Omental fat pad (tissue), 3 donors: ENCODE measurements at regions not wholly inside any gene's neighbourhood (a gene's known extent, or its start where the extent isn't known, plus 50 kb on each side); places are given as distances from the start of the nearest gene placed in this dataset.
A peak's percentile ranks its signal among the peaks of the same experiment; 100 is the strongest.
"Not testable (repeated sequence)": the region's sequence is repeated elsewhere in the genome, so short reads cannot be mapped to it uniquely, and the experiment has no call there.

Source experiments
- ATAC-seq: fragments of 150-250 bp; one replicate; pipeline ENCODE4 v1.9.1; 2016; ENCODE audit warnings: mild to moderate bottlenecking, moderate library complexity; ENCODE audit not compliant: low FRiP score
- DNase-seq: peaks from one replicate; pipeline ENCODE4 v3.0.0-alpha.2; 2019; ENCODE audit warnings: low spot score
- TF ChIP-seq, protein P1 (sequence below), 3 donors: fragments of 450-650 bp; IDR thresholded peaks; one replicate each; pipeline ENCODE4 v1.5.1; 2016 to 2017; ENCODE audit warnings: antibody characterized with exemption in 3 of 3, mild to moderate bottlenecking in 3 of 3, moderate library complexity in 2 of 3

DNA sequence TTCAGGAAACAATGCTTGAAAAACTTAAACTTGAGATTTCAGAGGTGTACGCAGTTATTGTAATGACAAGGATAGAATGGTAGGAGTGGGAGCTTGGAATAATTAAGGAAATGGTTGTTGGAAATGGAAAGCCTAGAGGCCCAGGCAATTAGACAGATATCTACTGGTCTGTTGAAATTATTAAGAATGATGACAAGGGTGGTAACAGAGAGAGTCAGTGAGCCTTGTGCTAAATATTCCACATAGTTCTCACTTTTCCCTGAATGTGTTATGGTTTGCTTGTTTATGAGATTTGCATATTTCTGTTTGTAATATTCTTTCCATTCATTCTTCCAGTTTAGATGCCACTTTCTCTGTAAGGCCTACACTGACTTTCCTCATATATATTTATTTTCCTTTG, 66.0 kb upstream of the ATP2B1 start:
- TF ChIP-seq, protein P1, sequence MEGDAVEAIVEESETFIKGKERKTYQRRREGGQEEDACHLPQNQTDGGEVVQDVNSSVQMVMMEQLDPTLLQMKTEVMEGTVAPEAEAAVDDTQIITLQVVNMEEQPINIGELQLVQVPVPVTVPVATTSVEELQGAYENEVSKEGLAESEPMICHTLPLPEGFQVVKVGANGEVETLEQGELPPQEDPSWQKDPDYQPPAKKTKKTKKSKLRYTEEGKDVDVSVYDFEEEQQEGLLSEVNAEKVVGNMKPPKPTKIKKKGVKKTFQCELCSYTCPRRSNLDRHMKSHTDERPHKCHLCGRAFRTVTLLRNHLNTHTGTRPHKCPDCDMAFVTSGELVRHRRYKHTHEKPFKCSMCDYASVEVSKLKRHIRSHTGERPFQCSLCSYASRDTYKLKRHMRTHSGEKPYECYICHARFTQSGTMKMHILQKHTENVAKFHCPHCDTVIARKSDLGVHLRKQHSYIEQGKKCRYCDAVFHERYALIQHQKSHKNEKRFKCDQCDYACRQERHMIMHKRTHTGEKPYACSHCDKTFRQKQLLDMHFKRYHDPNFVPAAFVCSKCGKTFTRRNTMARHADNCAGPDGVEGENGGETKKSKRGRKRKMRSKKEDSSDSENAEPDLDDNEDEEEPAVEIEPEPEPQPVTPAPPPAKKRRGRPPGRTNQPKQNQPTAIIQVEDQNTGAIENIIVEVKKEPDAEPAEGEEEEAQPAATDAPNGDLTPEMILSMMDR (IDR thresholded peaks at IDR 0.05): no peak
- ATAC-seq: no peak

DNA sequence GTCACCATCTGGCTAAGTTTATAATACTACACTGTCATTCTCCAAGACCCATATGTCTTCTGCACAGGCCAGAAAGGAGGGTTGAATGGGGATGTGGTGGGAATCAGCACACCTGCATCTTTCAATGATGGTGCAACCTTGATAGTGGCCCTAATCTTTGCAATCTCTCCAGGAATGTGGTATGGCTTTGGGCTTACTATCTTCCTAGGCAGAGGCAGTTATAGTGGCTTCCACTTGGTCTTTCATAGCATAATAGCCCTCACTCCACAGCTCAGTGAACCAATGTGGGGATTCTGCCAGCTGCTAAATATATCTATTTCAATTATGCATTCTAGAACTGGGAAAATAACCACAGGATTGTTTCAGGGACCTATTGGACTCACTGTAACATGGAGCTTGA, 61.8 kb upstream of the ATP2B1 start:
- DNase-seq (no peak), ATAC-seq (no peak)
- TF ChIP-seq, protein P1 (IDR thresholded peaks at IDR 0.05): no peak

More for the DNA sequence above, 66.0 kb upstream of the ATP2B1 start:
- DNase-seq: no peak

DNA sequence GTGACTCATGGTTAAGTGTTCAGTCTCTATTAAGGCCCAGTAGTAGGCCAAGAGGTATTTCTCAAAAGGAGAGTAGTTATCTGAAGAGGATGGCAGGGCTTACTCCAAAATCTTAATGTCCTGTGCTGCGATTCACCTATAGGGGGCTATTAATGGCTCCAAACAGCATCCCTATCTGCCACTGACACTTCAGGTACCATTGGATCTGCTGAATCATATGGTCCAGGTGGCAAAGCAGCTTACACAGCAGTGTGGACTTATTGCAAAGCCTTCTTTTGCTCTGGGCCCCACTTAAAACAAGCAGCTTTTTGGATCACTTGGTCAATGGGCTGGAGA, 60.8 kb upstream of the ATP2B1 start:
- no peak for ATAC-seq
- DNase-seq: no peak
- TF ChIP-seq, protein P1 (IDR thresholded peaks at IDR 0.05): no peak

DNA sequence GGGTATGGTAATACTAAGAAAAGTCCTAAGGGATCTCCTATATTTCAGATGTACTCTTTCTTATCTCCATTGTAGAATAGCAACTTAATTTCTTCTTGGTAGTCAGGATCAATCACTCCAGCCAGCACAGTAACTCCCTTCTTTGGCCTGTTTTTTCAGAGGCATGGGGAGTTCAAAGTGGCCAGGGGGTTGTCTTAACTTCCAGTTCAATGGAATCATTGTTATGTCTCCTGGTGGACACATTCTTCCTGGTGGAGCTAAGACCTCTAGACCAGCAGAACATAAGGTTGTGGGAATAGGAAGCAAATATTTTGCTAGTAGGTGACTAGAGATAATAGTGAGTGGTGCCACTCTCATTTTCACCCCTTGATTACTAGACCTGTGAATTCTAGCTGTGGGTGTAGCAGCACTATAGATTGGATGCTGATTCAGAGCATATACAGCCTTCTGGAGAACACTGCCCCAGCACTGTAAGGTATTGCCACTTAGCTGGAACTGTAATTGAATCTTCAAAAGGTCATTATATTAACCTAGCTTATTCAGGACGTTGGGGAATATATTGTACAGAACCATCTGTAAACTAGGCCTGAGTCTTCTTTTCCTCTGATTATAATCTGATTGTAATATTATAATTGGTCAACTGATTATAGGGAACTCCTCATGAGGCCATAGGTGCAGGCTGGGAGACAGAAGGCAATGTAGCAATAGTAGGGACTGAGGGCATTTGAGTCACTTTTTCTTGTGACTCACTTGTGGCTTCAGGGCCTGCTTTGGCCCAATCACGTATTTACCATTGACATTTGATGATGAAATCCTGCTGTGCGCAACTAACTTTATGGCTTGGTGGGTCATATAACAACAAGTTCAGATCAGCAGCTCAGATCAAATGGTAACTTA, 60.2 kb upstream of the ATP2B1 start:
- ATAC-seq (peak; percentile 54), DNase-seq (no peak)
- TF ChIP-seq, protein P1 (IDR thresholded peaks at IDR 0.05): no peak

DNA sequence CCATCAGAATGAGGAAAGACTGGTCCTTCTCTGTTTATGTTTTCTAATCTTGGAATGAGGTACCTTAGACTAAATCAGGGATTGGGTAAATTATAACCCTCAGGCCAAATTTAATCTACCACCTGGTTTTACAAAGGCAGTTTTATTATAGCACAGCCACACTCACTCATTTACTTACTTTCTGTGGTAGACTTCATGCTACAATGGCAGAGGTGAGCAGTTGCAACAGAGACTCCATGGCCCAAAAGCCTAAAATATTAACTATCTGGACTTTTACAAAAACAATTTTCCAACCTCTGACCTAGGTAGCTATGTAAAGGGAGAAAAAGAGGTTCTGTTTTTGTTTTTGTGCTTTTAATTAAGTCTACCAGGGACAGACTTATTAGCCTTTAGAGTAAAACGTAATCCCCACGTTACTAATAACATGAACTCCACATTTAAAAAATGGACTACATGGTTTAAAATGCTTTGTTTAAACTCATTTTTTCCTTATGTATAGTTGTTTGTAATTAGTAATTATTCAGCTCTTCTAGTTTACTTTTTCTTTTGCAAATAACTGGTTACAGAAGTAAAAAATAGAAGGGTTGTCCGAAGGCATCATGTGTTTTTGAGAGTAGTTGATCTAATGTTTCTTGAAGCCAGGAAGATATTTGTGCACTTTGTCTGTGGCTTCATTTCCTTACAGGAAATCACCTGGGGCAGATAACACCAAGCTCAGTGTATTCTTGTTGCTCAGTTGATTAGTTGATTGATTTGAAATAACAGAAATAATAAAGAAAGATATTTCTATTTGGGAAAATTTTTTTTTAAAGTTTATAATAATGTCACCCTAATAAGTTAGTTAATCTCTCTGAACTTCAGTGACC, 57.6 kb upstream of the ATP2B1 start:
- no peak for ATAC-seq
- no peak for DNase-seq
- TF ChIP-seq, protein P1 (IDR thresholded peaks at IDR 0.05): no peak

DNA sequence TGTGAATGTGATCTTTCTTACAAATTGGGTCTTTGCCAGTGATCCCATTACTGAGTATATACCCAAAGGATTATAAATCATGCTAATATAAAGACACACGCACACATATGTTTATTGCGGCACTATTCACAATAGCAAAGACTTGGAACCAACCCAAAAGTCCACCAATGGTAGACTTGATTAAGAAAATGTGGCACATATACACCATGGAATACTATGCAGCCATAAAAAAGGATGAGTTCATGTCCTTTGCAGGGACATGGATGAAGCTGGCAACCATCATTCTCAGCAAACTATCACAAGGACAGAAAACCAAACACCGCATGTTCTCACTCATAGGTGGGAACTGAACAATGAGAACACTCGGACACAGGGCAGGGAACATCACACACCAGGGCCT, 55.5 kb upstream of the ATP2B1 start:
- not testable (repeated sequence) for ATAC-seq, DNase-seq

DNA sequence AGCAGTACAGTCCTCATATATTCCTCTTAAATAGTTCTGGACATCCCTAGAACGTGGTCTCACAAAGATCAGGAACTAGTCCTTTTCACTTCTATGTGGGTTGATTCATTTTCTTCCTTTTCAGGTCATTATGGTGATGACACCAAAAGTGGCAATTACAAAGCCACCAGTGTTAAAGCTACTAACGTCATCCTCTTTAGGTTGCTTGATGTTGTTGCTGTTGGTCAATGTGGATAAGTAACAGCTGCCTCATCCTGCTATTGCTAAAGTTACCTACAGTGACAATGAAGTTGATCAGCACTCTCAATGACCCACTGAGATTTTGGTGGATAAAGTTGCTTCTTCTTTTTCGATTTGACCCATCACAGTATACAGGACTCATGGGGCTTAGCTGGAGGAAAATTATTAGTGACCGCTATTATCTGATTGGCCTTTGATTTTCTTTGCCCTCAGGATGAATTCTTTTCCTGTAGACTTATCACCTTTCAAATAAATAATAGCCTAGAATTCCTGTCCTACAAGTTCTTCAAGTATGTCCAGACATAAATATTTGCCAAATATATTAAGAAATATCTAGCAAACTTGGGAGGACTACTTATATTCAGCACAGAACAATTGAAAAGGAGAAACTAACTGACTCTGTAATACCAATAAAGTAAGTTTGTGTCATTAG, 54.0 kb upstream of the ATP2B1 start:
- no peak for ATAC-seq
- no peak for DNase-seq
- TF ChIP-seq, protein P1 (IDR thresholded peaks at IDR 0.05): no peak
